Glomerular visceral epithelial cell (primary cell): ENCODE measurements at regions not wholly inside any gene's neighbourhood (a gene's known extent, or its start where the extent isn't known, plus 50 kb on each side); places are given as distances from the start of the nearest gene placed in this dataset.

Source experiments
- DNase-seq: peaks from one replicate; pipeline ENCODE4 v3.0.0-alpha.2; 2016; ENCODE audit errors: extremely low spot score

DNA sequence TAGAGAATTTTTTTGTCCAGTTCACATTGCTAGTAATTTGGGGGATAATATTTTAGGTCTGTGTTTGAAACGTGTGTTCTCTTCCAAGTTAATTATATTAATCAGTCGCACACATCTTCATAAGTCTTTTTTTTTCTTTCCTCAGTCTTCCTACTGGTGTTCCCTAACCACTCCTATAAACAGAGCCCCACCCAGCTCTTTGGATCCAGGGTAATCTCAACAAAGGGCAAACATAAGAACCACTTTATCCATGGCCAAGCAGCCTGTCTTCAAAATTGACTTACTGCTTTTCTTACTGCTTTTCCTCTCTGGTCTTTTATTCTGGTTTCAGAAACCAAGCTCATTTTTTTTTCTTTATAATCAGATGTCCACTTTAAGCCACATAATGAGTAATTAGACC is 266.8 kb upstream of the NECTIN3 start:
- DNase-seq, result no peak

DNA sequence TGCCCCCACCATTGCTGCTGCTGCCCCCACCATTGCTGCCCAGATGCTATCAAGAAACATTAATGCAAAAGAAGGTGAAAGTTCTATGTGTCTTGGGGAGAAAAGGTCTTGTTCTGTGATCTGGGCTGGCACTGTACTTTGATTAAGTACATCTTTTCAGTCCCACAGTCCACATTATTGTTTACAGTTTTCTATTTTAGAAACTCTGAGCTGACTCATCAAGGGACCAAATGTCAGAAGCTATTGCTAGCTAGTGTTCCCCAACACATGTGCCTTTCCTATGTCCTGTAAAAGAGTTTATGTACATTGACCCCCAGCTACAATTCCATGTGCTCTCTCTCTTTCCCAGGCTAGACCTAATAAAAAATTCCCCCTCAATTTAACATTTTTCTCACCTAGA is 264.7 kb upstream of the NECTIN3 start:
- no peak for DNase-seq

DNA sequence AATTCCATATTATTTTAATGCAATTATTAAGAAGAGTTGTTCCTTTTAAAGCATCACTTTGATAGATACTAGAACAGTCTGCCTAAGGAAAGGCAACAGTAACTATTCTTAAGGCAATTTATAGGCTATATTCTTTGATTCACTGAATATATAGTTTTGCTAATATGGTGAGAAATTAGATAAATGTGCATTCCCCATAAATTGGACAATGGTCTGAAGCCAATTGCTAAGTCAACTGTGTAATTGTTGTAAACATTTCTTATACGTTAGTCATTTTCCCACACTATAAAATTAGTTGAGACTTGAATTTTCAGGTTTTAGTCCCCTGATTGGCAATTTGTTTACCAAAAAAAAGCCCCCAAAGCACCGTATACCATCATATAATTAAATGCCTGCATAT is 263.0 kb upstream of the NECTIN3 start:
- DNase-seq, result peak; percentile 1

- peak; percentile 31 for DNase-seq
Measured at GRCh38 chr3:110810356-110810755, 261.3 kb upstream of the NECTIN3 start.

GRCh38 chr3:110811050-110811449 is 260.6 kb upstream of the NECTIN3 start:
- peak; percentile 72 for DNase-seq

GRCh38 chr3:110813541-110813940 is 258.1 kb upstream of the NECTIN3 start:
- DNase-seq, result peak; percentile 6

GRCh38 chr3:110814170-110815007 is 257.2 kb upstream of the NECTIN3 start:
- peak; percentile 87 for DNase-seq

DNA sequence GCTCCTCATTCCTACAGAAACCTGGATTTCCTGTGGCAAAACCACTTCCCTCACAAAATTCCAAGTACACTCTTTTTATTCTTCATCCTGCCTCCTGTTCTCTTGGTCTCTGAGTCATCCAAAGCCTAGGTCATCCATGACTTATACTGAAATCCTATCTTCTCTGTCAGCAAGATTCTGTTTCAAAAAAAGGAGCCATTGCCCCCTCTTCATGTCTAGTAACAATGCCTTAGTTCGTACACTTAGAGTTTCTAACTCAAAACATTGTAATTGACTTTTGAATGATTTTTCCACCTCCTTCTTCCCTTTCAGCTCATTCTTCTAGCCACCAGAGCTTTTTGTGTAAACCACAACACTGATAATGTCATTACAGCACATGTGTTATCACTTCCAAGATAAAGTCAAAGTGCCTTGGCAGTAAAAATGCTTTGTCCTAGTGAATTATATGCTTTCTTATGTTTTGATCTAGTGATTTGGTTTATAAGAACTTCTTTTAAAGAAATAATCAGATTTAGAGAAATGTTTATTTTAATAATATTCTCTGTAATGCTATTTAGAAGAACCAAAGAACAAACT is 256.5 kb upstream of the NECTIN3 start:
- DNase-seq, result peak; percentile 80

DNA sequence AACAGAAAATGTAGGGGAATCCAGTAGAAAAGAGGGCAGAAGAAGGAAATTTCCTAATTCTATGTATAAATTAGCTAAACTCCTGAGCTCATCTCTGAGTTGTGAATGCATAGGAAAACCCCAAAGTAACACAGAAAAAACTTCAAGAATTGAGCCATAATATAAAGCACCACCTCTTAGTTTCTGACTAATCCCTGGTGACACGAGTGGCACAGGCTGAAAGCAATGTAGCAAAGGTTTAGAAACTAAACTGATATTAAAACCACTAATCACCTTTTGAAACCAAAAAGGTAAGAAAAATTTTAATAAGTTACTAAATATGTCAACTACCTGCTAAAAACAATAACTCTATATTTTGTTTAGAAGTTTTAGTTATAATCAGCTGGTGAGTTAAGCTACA is 255.6 kb upstream of the NECTIN3 start:
- no peak for DNase-seq

DNA sequence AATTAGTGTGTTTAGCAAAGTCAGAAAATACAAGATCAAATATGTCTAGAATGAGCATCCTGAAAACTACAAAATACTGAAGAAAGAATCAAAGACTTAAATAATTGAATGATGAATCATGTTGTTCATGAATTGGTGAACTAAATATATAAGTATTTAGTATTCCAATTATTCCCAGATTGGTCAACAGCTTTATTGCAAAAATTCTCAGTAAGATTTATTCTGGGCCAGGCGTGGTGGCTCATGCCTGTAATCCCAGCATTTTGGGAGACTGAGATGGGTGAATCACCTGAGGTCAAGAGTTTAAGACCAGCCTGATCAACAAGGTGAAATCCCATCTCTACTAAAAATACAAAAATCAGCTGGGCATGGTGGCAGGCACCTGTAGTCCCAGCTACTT is 250.0 kb upstream of the NECTIN3 start:
- DNase-seq, result no peak

DNA sequence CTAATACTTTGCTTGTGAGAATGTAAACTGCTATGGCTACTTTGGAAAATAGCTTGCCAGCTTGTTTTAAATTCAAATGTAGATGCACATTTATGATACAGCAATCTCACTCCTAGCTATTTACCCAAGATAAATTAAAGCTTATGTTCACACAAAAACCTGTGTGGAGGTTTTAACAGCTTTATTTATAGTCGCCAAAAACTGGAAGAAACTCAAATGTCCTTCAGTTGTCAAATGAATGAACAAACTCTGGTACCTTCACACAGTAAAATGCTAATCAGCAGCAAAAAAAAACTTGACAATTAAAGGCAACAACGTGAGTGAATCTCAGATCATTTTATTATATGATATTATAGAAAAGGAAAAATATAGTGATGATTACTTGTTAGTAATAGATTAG is 248.6 kb upstream of the NECTIN3 start:
- no peak for DNase-seq

GRCh38 chr3:110846971-110847370 is 224.6 kb upstream of the NECTIN3 start:
- no peak for DNase-seq

DNA sequence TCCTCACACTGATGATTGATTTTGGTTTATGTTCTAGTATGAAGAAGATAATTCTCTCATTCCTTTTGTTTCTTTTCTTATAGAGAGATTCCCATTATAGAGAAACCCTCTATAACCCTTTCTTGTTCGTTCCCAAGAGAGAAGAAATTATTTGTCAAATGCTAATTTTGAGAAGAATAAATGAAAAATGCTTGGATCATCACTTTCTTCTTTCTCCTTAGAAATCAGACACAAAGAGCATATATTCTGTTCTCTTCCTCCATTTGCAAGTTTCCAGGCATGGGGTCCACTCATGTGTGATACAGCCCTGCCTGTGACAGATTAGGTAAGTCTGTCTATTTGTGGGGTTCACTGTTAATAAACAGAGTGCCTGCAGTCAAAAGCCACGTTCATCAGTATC is 222.6 kb upstream of the NECTIN3 start:
- no peak for DNase-seq

GRCh38 chr3:110851736-110852135 is 219.9 kb upstream of the NECTIN3 start:
- DNase-seq, result no peak

- DNase-seq, result no peak
Measured at GRCh38 chr3:110855207-110855606, 216.4 kb upstream of the NECTIN3 start.

DNA sequence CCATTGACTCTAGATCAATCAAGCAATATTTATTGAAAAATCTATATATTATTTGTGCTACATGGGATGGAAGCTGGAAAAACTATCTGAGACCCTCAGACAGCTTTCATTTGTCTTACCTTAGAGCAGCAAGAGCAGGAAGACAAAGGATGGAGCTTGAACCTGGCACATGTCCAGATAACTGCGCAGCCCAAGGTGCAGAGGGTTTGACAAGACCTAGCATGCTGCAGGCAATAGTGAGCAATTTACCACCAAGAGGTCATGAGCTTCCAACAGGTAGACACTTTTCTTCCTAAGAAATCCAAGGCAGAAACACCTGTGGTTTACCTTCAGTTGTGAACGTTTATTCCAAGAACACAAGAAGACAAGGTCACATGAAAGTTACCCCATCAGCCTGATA is 214.7 kb upstream of the NECTIN3 start:
- no peak for DNase-seq

DNA sequence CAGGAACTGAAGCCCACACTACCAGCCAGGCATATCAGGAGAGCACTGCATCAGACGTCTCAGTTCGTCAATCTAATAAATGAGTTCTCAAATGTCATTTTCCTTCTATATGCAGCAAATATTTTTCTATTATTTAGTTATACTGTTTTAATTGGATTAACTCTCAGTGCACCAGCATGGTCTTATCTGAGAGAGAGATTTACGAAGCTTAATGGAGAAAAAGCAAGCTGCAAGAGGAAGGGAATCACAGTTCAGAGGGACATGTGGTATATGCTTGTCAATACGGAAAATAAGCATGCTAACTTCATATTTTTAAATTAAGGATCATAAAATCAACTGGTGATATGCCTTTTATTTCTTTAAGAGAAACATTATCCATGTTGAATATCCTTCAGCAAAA is 213.1 kb upstream of the NECTIN3 start:
- DNase-seq, result no peak

GRCh38 chr3:110859336-110859735 is 212.3 kb upstream of the NECTIN3 start:
- no peak for DNase-seq

DNA sequence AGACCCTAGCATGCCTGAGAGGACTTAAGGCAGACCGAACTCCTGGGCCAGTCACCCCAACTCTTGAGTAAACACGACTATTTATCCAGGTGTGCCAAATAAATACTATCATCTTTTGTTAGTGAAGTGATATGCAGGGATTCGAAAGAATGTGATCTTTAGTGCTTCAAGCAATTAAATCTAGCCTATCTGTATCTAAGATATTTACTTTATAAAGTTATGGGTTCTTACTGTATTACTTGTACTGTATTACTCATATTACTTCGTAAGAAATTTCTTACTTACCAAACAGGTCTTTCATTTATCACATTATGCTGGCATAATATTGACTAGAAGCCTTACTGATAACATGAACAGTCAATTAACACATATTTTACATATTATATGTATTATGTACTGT is 211.6 kb upstream of the NECTIN3 start:
- no peak for DNase-seq

GRCh38 chr3:110865934-110866333 is 205.7 kb upstream of the NECTIN3 start:
- no peak for DNase-seq

DNA sequence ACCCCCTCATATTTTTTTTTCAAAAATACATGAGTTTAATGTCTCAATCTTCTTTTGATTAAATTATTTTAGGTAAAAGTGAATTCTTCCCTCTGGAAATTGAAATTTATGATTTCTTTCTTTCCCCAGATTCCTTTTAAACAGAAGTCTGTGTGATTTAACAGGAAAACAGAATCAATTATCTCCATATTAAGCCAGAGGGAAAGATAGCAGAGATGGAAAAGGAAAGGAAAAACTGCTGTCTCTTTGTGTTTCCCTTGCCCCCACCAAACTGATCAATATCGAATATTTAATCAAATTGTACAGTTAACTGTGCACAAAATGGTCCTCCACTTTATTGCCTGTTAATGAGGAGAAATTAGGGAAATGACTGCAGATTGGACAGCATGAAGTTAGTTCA is 203.5 kb upstream of the NECTIN3 start:
- no peak for DNase-seq

GRCh38 chr3:110869736-110870135 is 201.9 kb upstream of the NECTIN3 start:
- no peak for DNase-seq

DNA sequence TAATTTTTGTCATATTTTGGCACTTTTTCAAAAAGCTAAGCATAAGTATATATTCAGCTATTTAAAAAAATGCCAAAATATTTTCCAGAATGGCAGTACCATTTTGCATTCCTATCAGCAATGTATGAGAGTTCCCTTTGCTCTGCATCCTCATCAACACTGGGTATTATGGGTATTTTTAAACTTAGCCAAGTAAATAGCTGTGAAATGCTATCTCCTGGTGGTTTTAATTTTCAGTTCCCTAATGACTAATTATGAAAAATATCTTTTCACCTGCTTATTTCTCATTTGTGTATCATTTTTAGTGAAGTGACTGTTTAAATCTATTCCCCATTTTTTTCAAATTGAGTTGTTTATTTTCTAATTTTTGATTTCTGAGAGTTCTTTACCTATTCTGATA is 199.7 kb upstream of the NECTIN3 start:
- DNase-seq, result no peak

- DNase-seq, result no peak
Measured at GRCh38 chr3:110878692-110879091, 192.9 kb upstream of the NECTIN3 start.
